ENCODE measurements at regions not wholly inside any gene's neighbourhood (a gene's known extent, or its start where the extent isn't known, plus 50 kb on each side); places are given as distances from the start of the nearest gene placed in this dataset.

GRCh38 chr11:70782401-70782913, 384.1 kb downstream of the CTTN start:
- Histone ChIP-seq H3K4me3 (no peak overlapping the region), H3K4me2 (no peak overlapping the region), H3K27ac (no peak overlapping the region), H3F3A (ENCODE audit: insufficient read depth, low read depth) (no peaks in the 10 kb centered on the region), H2AFZ (no peak overlapping the region), H3K79me2 (ENCODE audit: low read depth) (no peaks in the 10 kb centered on the region), H3K9me2 (ENCODE audit: insufficient read depth) (no peaks in the 10 kb centered on the region), H3K9me3 (ENCODE audit: insufficient read depth, low read depth) (no peaks in the 10 kb centered on the region), H4K20me1 (ENCODE audit: insufficient read depth) (no peaks in the 10 kb centered on the region; the same call in 1 of the 2 replicates), H3K27me3 (ENCODE audit: insufficient read depth, low read depth) (no peaks in the 10 kb centered on the region), H3K4me1 (replicated peaks; ENCODE audit: insufficient read depth) (0 out of 2 replicates have a peak, but pooled peaks cover under 1% of the 10 kb centered on the region), H3K36me3 (ENCODE audit: low read depth) (no peaks in the 10 kb centered on the region)
- intact Hi-C loops (cut with micrococcal nuclease; ENCODE audit: unreplicated experiment) = no loop called here
- no peak for DNase-seq
- CTCF ChIA-PET = no interaction called here
- no peak for TF ChIP-seq EZH2 (IDR thresholded peaks at IDR 0.05; ENCODE audit: low read depth)
- TF ChIP-seq CTCF (conservative IDR thresholded peaks at IDR 0.05) = no peak
- BruUV-seq (replicated peaks) = no TSS peak
- POLR2A ChIA-PET (ENCODE audit: unreplicated experiment) = no interaction called here

GRCh38 chr11:70783356-70783755, 385.0 kb downstream of the CTTN start:
- BruUV-seq (replicated peaks) = no TSS peak
- CTCF ChIA-PET = no interaction called here
- H2AFZ ChIP-seq = no peak overlapping the region

GRCh38 chr11:70783821-70784220, 385.5 kb downstream of the CTTN start:
- H3F3A ChIP-seq (ENCODE audit: insufficient read depth, low read depth) = peaks cover 7% of the 10 kb centered on the region; the same call in 1 of the 2 replicates
- H3K4me3 ChIP-seq = no peak overlapping the region
- H3K9me3 ChIP-seq (ENCODE audit: insufficient read depth, low read depth) = no peaks in the 10 kb centered on the region
- H3K27me3 ChIP-seq (ENCODE audit: insufficient read depth, low read depth) = no peaks in the 10 kb centered on the region
- ChIA-PET CTCF (no interaction called here), POLR2A (ENCODE audit: unreplicated experiment) (no interaction called here)
- peaks cover 13% of the 10 kb centered on the region for H3K4me1 ChIP-seq (replicated peaks; ENCODE audit: insufficient read depth)
- no peak overlapping the region for H3K27ac ChIP-seq
- TF ChIP-seq CTCF (conservative IDR thresholded peaks at IDR 0.05) (no peak), EZH2 (IDR thresholded peaks at IDR 0.05; ENCODE audit: low read depth) (no peak)
- H3K9me2 ChIP-seq (ENCODE audit: insufficient read depth) = no peaks in the 10 kb centered on the region
- H3K79me2 ChIP-seq (ENCODE audit: low read depth) = no peaks in the 10 kb centered on the region
- no peak overlapping the region for H2AFZ ChIP-seq
- H4K20me1 ChIP-seq (ENCODE audit: insufficient read depth) = no peaks in the 10 kb centered on the region; the same call in 1 of the 2 replicates
- DNase-seq = no peak
- intact Hi-C loops (cut with micrococcal nuclease; ENCODE audit: unreplicated experiment) = no loop called here
- no TSS peak for BruUV-seq (replicated peaks)
- H3K36me3 ChIP-seq (ENCODE audit: low read depth) = no peaks in the 10 kb centered on the region
- no peak overlapping the region for H3K4me2 ChIP-seq

More at GRCh38 chr11:70783356-70783755, 385.0 kb downstream of the CTTN start:
- DNase-seq = no peak
- H3K79me2 ChIP-seq (ENCODE audit: low read depth) = no peaks in the 10 kb centered on the region
- H3K9me3 ChIP-seq (ENCODE audit: insufficient read depth, low read depth) = no peaks in the 10 kb centered on the region
- no peak overlapping the region for H3K4me2 ChIP-seq
- intact Hi-C loops (cut with micrococcal nuclease; ENCODE audit: unreplicated experiment) = no loop called here
- no peak overlapping the region for H3K27ac ChIP-seq
- H4K20me1 ChIP-seq (ENCODE audit: insufficient read depth) = no peaks in the 10 kb centered on the region; the same call in 1 of the 2 replicates
- H3K4me1 ChIP-seq (replicated peaks; ENCODE audit: insufficient read depth) = peaks cover 8% of the 10 kb centered on the region
- POLR2A ChIA-PET (ENCODE audit: unreplicated experiment) = no interaction called here
- H3K9me2 ChIP-seq (ENCODE audit: insufficient read depth) = no peaks in the 10 kb centered on the region
- no peaks in the 10 kb centered on the region for H3K27me3 ChIP-seq (ENCODE audit: insufficient read depth, low read depth)
- H3K4me3 ChIP-seq = no peak overlapping the region
- TF ChIP-seq EZH2 (IDR thresholded peaks at IDR 0.05; ENCODE audit: low read depth) = no peak
- no peak for TF ChIP-seq CTCF (conservative IDR thresholded peaks at IDR 0.05)
- H3F3A ChIP-seq (ENCODE audit: insufficient read depth, low read depth) = peaks cover 7% of the 10 kb centered on the region; the same call in 1 of the 2 replicates
- H3K36me3 ChIP-seq (ENCODE audit: low read depth) = no peaks in the 10 kb centered on the region
